Hepatocyte (in vitro differentiated cells): ENCODE measurements at regions not wholly inside any gene's neighbourhood (a gene's known extent, or its start where the extent isn't known, plus 50 kb on each side); places are given as distances from the start of the nearest gene placed in this dataset.

Experiments used
- CTCF ChIP-seq: fragments of 200-600 bp; sonication (generic); IDR thresholded peaks from 2 replicates; pipeline ENCODE4 v1.5.1; 2016; ENCODE audit warnings: antibody characterized with exemption, mild to moderate bottlenecking; ENCODE audit not compliant: poor library complexity
- EZH2phosphoT487 ChIP-seq: fragments of 200-600 bp; sonication (generic); IDR thresholded peaks from one replicate; pipeline ENCODE4 v1.6.1; 2018; ENCODE audit warnings: antibody characterized with exemption, mild to moderate bottlenecking, low read depth, moderate library complexity; ENCODE audit not compliant: unreplicated experiment, severe bottlenecking

DNA sequence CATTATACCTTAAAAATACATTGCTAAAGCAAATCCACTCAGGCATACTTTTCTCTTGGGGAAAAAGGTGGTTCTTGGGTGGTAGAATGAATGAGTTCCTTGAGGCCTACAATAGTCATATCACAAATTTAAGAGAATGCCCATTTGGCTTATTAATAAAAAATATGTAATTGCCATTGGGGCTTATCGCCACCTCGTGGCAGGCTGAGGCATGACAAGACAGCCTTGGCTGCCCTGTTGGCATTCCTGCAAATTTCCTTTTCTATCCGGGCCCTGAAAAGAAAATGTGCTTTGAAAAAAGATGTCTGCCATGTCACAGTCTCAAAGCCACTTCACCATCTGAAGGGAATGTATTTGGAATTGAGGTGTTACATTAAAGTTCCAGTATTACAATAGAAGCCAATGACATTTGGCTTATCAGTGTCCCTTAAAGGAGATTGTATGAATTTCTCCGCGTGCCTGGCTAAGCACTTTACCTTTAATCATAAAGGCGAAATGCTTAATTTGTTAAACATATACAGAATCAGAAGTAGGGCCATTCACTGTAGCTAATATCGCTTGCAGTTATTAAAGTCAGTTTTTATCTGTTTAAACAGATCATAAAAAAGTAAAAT is 188.3 kb upstream of the ZFP64 start:
- TF ChIP-seq CTCF (peak; percentile 75), EZH2phosphoT487 (no peak)
